Ishikawa (cell line): ENCODE measurements at regions not wholly inside any gene's neighbourhood (a gene's known extent, or its start where the extent isn't known, plus 50 kb on each side); places are given as distances from the start of the nearest gene placed in this dataset.

ENCODE experiments used
- CEBPB ChIP-seq: IDR thresholded peaks from 2 replicates; pipeline ENCODE4 v1.6.1; 2012
- CREB1 ChIP-seq: IDR thresholded peaks from 2 replicates; pipeline ENCODE4 v1.6.1; 2012; ENCODE audit warnings: low read depth
- EP300 ChIP-seq: IDR thresholded peaks from 2 replicates; pipeline ENCODE4 v1.6.1; 2012; ENCODE audit warnings: borderline replicate concordance
- NFIC ChIP-seq: IDR thresholded peaks from 2 replicates; pipeline ENCODE4 v1.6.1; 2012
- TCF12 ChIP-seq: IDR thresholded peaks from 2 replicates; pipeline ENCODE4 v1.6.1; 2012; ENCODE audit warnings: low read depth
- YY1 ChIP-seq: IDR thresholded peaks from 2 replicates; pipeline ENCODE4 v1.6.1; 2012; ENCODE audit warnings: low read depth
- ZBTB7A ChIP-seq: IDR thresholded peaks from 2 replicates; pipeline ENCODE4 v1.6.1; 2012; ENCODE audit warnings: low read depth
- TF ChIP-seq, protein P1 (sequence below): IDR thresholded peaks from 2 replicates; pipeline ENCODE4 v1.6.1; 2012; ENCODE audit warnings: low read depth, mild to moderate bottlenecking
- TF ChIP-seq, protein P2 (sequence below): IDR thresholded peaks from 2 replicates; pipeline ENCODE4 v1.6.1; 2012
- TF ChIP-seq, protein P3 (sequence below): IDR thresholded peaks from 2 replicates; pipeline ENCODE4 v1.6.1; 2012

DNA sequence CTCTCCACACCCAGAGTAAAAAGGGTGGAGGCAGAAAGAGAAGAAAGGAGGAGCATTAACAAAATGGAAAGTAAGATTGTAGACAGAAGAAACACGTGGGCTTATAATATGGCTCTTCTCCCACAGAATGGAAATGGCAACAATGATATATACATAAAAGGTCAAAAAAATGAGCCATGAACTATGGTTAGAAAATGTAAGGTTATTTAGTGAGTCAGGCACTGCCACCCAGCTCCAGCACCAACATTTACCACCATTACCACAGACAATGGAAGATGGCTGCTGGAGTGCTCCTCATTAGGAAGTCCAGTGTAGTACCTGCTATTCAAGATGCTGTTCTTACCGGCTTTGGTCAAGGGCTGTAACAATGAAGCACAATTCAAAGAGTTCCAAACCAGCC is 258.0 kb downstream of the ZEB2 start:
- TF ChIP-seq EP300 (no peak), YY1 (no peak), TCF12 (no peak), CEBPB (no peak), ZBTB7A (no peak), NFIC (no peak), CREB1 (no peak)
- TF ChIP-seq, protein P1, sequence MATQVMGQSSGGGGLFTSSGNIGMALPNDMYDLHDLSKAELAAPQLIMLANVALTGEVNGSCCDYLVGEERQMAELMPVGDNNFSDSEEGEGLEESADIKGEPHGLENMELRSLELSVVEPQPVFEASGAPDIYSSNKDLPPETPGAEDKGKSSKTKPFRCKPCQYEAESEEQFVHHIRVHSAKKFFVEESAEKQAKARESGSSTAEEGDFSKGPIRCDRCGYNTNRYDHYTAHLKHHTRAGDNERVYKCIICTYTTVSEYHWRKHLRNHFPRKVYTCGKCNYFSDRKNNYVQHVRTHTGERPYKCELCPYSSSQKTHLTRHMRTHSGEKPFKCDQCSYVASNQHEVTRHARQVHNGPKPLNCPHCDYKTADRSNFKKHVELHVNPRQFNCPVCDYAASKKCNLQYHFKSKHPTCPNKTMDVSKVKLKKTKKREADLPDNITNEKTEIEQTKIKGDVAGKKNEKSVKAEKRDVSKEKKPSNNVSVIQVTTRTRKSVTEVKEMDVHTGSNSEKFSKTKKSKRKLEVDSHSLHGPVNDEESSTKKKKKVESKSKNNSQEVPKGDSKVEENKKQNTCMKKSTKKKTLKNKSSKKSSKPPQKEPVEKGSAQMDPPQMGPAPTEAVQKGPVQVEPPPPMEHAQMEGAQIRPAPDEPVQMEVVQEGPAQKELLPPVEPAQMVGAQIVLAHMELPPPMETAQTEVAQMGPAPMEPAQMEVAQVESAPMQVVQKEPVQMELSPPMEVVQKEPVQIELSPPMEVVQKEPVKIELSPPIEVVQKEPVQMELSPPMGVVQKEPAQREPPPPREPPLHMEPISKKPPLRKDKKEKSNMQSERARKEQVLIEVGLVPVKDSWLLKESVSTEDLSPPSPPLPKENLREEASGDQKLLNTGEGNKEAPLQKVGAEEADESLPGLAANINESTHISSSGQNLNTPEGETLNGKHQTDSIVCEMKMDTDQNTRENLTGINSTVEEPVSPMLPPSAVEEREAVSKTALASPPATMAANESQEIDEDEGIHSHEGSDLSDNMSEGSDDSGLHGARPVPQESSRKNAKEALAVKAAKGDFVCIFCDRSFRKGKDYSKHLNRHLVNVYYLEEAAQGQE = no peak
- TF ChIP-seq, protein P2, sequence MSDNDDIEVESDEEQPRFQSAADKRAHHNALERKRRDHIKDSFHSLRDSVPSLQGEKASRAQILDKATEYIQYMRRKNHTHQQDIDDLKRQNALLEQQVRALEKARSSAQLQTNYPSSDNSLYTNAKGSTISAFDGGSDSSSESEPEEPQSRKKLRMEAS = no peak
- TF ChIP-seq, protein P3, sequence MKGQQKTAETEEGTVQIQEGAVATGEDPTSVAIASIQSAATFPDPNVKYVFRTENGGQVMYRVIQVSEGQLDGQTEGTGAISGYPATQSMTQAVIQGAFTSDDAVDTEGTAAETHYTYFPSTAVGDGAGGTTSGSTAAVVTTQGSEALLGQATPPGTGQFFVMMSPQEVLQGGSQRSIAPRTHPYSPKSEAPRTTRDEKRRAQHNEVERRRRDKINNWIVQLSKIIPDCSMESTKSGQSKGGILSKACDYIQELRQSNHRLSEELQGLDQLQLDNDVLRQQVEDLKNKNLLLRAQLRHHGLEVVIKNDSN = no peak
